ENCODE measurements at regions not wholly inside any gene's neighbourhood (a gene's known extent, or its start where the extent isn't known, plus 50 kb on each side); places are given as distances from the start of the nearest gene placed in this dataset.
A peak's percentile ranks its signal among the peaks of the same experiment; 100 is the strongest.

DNA sequence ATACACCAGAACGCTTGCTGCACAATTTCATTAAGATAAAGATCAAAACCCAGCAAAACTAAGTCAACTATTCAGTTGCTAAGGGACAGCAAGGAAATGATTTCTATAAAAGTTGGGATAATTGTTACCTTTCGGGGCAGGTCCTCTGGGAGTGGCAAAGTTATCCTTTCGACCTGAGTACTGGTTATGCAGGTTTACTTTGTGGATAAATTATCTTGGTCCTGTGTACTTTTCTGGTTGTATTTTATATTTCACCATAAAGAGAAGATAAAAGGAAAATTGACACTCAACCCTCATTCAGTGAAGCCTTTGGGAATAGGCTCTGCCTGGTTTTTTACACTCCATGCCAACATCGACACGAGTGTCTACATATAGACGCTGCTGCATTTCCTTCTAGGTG is 146.5 kb downstream of the SYK start:
- no peak for DNase-seq

DNA sequence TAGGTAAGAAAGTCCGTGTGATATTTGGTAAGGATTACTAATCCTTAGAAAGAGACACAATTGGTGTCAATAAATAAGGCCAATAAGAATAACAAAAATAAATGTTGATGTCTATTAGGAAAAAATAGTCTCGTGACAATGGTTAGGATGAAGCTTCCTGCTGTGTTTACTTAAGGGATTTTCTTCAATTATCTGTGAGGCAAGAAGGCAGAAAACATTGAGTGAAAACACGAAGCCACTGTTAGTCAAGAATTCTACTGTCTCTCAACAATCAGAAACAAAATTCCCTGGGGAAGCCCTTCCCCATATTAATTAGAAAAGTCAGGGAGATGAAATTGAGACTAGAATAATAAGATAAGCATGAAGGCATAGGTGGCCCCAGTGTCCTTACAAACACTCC is 149.0 kb downstream of the SYK start:
- DNase-seq: no peak

DNA sequence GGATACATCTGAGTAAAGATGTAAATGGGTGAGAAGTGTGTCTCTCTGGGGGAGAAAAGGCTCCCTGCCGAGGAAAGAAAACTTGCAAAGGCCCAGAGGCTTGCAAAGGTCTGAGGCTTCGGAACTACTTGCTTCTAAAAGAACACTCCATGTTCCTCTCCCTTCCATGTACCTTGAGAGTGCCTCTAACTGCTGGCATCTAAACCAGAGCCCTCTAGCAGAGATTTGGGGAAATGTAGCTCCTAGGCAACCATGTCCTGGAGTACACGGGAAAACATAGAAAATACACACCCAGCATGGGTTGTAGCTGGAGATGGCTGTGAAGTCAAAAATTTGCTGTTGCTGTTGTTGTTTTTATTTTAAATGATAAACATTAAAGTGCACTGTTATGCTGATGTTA is 151.6 kb downstream of the SYK start:
- DNase-seq: no peak

DNA sequence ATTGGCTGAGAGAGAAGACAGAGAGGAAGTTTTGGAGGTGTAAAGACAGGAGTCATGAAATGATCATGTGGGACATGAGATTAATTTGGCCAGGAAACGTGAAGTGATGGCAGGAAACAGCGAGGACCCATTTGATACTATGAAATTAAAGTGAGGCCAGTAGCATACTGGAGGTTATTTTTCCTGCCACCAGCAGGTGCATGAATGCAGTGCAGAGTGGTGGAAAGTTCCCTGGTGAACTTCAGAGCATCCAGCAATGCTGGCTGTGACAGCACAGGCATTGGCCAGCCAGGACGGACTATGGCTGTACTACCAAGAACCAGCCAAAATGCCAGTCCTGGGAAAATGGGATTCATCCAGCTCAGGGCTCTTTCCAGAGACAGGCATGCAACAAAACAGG is 152.2 kb downstream of the SYK start:
- DNase-seq: no peak

DNA sequence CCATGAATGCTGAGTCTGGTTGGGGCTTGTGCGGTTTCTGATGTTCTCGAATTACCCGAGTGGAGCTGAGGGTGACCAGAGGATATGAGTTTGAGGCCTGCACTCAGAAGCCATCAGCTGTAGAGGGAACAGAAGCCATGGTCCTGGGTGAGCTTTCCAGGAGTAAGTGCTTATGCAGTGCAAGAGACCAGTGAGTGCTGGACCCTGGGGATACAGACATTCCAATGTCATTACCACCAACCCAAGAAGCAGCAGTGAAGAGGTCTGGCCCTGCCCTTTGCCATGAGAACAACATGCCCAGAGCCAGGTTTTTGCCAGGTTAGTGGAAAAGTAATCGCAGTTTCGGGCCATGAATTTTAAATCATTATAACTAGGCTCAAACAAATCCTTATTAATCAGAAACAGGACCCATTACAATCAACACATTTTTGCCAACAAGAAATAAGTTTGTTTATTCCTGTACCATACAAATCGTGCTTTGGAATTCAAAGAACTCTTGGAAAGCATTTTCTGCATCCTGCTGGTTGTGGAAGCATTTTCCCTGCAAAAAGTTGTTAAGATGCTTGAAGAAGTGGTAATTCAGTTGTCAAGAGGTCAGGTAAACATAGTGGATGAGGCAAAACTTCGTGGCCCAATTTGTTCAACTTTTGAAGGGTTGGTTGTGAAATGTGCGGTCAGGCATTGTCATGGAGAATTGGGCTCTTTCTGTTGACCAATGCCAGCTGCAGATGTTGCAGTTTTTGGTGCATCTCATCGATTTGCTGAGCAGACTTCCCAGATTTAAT is 154.6 kb downstream of the SYK start:
- DNase-seq: no peak

DNA sequence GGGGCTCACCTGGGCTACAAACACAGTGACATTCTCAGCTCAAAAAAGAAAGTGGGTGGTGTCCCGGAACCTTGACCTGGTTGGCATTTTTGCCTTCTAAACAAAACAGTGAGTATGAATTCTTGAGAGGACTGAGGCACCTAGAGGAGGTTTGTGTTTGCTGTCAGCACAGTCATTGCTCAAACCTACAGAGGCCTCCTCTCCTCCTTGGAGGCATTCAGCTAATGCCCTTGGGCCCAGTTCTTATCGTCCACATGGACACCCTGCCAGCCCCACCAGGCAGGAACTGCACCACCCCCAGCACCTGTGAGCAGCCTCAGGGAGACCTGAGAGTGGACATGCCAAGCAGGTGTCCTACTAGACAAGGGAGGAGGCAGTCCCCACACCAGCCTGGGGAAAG is 156.7 kb downstream of the SYK start:
- no peak for DNase-seq

DNA sequence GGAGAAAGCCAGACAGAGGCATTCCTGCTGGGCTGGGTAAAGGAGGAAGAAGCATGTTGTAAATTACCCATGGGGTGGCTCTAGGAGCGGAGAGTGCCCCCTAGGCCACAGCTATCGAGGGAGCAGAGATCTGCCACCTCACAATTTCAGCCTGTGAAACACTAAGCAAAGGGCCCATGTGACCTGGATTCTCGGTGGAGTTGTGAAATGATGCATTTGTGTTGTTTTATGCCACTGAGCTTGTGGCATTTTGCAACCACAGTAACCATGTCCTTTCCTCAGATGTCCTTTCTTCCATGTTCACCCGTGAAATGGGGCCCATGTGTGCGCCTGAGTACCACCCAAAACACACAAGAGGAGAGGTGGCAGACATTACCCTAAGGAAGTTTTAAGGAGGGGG is 159.3 kb downstream of the SYK start:
- DNase-seq: no peak

DNA sequence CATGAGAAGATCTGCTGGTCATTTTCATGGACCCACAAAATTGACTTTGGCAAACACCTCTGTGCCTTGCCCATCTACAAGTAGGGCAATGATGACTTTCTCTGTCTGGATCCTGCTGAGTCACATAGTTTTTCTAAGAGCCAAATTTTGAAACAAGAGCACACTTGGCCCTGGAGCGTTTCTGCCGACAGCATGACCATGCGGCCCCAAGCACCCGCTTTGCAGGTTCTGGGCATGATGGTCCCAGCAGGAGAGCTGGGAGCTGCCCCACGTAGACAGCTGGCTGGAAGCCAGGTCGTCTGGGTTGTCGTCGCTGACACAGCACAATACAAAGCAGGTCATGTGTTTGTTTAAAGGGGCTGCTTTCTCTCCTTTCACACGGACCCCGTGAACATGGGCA is 159.8 kb downstream of the SYK start:
- DNase-seq: no peak

DNA sequence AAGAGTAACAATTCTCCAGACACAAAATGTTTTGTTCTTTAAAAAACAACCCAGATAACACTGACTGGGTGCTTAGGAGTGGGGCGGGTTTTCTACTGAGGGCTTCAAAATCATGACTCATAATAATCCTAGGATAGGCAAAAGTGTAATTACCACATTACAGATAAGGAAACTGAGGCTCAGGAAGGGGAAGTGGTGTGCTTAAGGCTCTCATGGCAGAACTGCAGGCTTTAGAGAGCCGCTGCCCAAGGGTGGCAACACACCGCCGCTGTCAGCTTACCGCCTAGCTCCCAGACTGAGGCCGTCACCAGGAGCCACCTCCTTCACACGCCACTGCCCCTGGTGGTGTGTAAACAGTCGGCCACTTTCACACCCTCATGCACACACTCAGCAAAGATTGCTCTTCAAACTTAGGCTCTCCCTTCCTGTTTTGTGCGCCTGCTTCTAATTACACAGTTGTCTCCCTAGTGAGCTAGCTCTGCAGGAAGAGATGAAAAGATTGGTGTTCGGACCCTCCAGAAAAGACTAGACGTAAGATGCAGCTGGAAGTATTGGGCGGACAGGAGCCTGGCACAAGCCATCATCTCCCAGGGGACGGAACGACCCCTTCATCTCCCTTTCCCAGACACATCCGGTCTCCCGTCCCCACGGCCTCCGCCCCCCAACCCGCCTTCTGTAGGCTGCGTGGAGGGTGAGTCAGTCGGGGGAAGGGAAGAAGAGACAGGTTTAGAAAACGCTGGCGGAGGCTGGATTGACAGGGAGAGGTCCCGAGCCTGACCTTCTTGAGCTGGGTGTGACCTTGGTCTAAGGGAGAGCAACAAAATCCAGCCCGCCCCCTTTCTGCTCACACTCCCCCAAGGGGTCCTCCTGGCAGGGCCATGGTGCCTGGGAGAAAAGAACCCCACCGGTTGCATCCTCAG is 162.7 kb downstream of the SYK start:
- peak in 1 of 2 donors; percentile 8 for DNase-seq

DNA sequence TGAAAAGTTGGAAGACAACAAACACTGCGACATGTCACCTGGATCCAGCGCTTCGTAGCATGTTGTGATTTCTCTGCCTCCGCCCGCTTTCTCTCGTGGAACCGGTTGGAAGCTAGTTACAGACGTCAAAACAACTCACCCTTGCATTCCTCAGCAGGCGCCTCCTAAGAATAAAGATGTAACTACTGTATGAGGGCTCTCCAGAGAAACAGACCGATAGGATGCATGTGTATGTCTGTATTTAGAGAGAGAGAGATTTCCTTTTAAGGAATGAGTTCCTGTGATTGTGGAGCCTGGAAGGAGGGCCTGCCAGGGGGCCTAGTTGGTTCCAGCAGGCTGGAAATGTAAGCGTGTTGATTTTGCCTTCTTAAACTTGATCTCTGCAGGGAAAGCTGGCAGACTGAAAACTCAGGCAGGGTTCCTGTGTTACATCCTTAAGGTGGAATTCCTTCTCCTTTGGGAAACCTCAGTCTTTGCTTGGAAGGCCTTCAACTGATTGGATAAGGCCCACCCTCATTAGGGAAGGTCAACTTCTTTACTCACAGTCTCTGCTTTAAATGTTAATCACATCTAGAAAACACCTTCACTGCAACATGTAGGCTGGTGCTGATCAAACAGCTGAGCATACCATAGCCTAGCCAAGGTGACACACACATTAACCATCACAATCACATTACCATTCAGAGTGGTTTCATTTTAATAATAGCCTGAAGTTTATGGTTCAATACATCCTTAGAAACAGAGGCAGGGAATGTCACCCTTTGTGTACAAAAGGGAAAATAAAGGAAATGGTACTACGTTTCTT is 163.8 kb downstream of the SYK start:
- no peak for DNase-seq

DNA sequence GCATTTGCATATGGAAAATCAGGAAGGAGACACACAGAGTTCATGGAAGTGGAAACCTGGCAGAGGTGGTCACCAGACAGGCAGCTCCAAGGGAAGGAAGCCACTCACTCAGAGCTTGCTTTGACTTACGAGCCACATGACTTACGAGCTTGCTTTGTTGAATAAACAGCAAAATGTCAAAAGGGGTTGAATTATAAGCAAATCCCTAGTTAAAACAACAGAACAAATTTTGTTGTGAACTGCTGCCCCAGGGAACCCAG is 164.3 kb downstream of the SYK start:
- DNase-seq: no peak

DNA sequence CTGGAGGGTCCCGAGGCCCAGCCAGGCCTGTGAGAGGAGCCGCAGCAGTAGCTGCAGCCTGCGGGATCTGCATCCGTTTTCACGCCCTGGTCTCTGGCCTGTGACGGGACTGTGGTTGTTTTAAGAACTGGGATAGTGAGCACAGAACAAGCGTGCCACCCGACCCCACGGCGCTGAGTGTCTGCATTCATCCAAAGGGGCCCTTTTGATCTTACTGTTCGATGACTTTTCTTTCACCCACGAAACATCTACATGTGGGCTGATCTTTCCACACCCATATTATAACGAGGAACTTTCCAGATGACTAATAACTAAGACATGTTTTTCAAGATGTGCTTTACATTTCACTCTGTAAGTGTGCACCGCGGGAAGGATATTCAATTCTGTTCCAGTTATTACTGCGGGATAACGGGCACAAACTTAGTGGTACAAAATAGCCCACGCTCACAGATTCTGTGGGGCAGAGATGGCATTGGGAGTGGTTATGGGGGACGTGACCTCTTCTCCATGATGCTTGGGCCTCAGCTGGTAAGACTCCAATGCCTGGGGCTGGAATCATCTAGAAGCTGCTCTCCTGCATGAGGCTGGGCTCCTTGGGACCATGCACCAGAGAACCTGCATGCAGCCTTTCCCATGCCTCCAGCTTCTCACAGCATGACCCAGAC is 165.0 kb downstream of the SYK start:
- DNase-seq: no peak

DNA sequence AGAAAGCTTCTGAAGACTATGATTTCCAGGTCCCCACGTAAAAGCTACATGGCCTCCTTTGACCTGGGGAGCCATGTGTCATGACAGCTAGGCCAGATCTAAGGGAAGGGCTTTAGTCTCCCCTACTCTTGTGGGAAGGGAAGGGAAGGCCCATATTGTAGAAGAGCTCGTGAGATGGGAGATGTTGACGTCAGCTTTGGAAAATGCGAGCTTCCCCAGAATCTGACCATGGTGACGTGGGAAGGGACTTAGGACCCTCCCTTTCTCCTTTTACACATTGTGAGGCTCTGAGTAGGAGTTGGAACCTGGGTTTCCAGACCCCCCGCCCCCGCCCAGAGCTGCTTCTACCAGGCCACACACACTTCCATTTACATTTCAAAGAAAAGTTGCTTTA is 165.5 kb downstream of the SYK start:
- no peak for DNase-seq

DNA sequence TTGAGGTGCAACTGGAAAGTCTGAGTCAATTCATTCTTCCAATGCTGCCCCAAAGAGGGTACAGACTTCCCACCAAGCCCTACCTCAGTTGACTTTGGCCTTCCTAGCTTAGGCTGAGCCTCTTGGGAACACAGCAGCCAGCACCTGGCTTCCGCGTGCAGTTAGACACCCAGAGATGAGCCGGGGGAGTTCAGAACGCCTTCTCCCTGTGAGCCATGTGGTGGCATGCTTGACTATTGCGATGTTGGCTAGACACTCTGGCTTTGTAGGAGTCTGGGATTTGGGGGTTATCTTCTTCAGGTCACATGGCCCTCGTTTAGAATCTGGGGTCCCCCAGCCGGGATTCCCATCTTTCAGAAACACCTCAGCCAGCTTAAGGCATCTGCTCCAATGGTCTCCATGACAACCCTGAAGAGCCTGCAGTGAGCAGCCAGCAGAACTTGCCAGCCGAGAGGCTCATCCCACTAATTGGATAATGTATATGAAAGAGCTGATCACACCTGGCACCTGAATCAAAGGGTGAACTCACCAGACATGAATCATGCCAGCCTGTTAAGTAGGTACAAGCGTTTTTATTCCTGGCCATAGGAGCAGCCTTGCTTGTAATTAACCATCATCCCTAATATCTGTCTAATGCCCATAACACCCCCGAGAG is 167.5 kb downstream of the SYK start:
- no peak for DNase-seq

DNA sequence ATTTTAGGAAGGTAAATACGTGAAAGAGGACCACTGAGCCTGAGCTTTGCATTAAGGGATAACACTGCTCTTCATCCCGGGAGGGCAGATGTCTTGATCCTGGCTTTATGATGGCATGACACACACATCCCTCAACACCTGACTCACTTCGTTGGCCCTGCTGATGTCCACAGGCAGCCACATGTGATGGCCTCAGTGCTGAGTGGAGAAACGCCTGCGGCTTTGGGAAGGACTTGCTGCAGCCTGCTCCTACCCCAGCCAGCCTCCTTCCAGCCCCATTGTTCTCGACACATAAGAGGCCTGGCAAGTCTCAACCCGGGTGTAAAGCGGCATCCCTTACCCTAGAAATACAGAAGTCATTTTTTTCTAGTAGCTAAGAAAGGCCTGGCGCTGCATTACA is 169.0 kb downstream of the SYK start:
- no peak for DNase-seq

DNA sequence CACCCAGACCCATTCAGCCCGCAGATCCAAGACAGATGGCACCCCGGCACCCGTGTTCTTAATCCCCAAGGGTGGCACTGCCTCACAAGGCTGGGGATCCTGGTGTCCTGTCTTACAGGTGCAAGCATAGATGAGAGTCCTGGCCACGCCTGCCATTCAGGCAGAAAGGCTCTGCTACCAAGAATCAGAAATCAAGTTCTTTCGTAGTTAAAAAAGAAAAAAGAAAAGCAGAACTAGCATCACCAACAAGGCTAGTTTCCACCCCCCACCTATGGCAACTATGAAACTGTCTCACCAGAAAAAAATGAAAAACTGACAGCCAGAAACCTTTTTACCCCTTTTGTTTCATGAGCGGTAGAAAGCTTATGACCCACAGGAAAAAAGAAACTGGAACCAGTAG is 170.4 kb downstream of the SYK start:
- no peak for DNase-seq

DNA sequence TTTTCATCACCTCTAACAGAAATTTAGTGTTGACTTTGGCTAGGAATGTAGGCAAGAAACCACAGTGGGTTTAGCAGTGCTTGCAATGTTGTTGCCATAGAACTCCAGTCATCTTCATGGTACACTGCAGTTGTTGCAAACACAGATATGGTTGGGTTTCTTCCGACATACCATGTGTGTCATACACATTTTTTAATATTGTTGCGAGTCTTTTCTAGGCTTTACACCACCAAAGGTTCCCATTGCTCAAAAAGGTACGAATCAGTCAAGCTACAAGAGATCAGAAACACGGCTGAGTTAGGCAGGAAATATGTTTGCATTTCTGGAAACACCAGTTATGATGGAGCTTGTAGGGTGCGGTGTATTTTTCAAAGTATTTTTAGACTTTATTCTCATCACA is 172.4 kb downstream of the SYK start:
- DNase-seq: no peak

DNA sequence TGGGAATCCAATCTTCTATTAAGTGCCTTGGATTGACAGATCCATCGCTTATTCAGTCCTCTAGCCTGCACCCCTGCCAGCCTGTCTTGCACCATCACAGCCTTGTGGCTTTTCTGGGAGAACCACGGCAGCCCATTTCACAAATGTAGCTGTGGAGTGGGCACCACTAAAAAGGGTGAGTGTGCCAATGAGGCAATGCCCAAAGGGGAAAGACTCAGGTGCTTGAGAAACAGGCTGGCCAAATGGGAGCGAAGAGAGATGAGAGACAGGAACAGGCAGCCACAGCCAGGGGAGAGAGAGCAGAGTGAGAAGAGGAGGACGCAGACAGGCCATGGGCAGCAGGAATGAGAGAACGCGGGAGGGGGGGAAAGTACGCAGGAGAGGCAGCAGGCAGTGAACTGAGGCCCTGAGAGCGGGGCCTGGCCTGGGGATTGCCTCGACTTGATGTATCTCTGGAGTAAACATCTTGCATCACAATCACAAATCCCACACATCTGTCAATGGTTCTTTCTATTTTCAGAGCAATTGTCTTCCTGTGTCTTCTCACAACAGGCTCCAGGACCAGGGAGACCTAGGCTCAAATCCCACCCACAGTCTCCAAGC is 173.1 kb downstream of the SYK start:
- no peak for DNase-seq

DNA sequence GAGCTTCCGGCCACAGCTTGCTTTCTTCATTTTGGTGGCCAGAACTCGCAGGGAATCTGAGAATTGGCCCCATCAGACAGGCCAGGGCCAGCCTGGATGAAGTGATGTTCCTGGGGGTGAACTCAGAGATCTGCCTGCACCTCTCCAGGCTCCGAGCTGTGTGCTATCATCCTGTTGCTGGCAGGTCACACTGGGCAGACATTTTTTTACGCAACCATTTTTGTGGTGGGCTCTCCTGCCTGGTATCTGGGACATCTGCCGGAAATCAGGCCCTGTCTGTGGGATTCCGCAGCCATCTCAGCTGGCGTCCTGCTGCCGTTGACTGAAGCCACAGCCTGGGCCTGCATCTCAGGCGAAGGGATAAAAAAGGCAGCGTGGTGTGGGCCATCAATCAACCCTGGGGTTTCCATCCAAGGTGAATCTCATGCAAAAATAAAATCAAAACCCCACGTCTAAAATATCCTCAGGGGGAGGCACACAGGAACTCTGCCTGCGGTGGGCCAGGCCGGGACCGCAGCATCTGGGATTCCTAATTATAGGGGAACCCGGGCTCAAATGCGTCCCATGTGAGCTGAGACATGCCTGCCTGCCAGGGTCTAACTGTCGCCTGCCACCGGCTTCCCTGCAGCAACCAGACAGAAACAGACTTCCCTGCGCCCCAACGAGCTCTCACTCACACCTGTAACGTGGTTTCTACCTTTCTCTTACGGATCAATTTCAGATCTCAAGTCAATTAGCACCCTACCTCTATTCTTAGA is 174.3 kb downstream of the SYK start:
- no peak for DNase-seq

DNA sequence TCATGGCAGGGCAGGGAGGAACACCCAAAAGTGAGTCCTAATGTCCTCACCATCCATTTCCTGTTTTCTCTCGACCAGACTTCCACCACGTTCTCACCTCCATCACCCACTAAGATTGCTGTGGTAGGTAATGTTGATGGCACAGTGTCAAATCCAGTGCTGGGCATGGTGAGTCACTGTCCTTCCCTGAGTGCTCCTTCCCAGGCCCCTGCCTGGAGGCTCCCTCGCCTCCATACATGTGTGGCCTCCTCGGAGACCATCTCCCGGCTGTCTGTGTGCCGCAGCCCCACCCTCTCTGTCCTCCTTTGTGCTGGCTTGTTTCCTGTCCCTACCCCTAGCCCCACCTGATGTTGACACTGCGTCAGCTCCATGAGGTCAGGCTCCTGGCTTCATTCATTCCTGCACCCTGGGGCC is 177.5 kb downstream of the SYK start:
- no peak for DNase-seq

DNA sequence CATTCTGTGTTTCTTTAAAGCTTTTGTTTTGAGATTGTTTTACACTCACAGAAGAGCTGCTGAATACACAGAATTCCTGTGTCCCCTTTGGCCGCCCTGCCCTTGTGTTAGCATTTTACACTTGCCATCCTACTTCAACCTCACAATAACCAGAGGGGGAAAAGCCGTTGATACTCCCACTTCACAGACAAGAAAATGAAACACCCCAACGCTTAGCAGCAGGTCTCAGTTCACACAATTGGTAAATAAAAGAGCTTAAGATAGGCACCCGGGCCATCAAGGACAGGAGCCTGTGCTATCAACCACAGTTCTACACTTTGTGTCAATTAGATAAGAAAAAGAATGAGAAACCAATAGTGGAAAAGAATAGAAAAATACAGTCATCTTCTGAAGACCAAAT is 178.0 kb downstream of the SYK start:
- no peak for DNase-seq
